ENCODE measurements at regions not wholly inside any gene's neighbourhood (a gene's known extent, or its start where the extent isn't known, plus 50 kb on each side); places are given as distances from the start of the nearest gene placed in this dataset.

DNA sequence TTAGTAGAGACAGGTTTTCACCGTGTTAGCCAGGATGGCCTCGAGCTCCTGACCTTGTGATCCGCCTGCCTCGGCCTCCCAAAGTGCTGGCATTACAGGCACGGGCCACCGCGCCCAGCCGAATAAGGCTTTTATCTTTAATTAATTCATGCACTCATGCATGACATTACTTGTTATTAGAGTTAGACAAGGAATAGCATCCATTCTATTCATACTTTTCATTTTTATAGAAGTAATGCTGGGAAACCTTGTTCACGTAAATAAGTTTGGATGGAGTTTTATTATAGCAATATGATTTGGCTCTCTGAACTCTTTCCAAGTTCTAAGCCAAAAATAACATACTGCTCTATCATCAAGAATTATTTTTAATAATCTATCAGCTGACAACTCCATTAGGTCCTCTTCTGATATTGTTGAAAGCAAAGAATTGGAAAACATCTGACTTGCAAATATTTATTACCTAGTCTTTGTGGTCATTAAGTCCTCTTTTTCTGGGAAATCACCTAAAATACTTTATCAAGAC, 168.8 kb upstream of the CCND2 start:
- H3K9me3 ChIP-seq, result no peaks in the 10 kb centered on the region
- TF ChIP-seq POLR2A (IDR thresholded peaks at IDR 0.05; ENCODE audit: low read length), result no peak
- no peak for TF ChIP-seq TFCP2L1 (CRISPR knock-in tag; IDR thresholded peaks at IDR 0.05)
- TF ChIP-seq RFX5 (IDR thresholded peaks at IDR 0.05), result no peak
- TF ChIP-seq FOSL2 (IDR thresholded peaks at IDR 0.05), result no peak
- TF ChIP-seq FOSL2 (CRISPR knock-in tag; IDR thresholded peaks at IDR 0.05), result no peak
- no peak for TF ChIP-seq FOSB (CRISPR knock-in tag; IDR thresholded peaks at IDR 0.05)
- no peak for TF ChIP-seq RAD21 (conservative IDR thresholded peaks at IDR 0.05 in 1 of 2, IDR thresholded peaks at IDR 0.05 in 1 of 2)
- no peak for TF ChIP-seq MYC (IDR thresholded peaks at IDR 0.05; ENCODE audit: borderline replicate concordance, low read length)
- TF ChIP-seq REST (IDR thresholded peaks at IDR 0.05), result no peak
- TF ChIP-seq HOXA7 (CRISPR knock-in tag; IDR thresholded peaks at IDR 0.05), result no peak
- no peak for TF ChIP-seq HMGXB4 (CRISPR knock-in tag; IDR thresholded peaks at IDR 0.05; ENCODE audit: borderline replicate concordance)
- TF ChIP-seq, protein P1, sequence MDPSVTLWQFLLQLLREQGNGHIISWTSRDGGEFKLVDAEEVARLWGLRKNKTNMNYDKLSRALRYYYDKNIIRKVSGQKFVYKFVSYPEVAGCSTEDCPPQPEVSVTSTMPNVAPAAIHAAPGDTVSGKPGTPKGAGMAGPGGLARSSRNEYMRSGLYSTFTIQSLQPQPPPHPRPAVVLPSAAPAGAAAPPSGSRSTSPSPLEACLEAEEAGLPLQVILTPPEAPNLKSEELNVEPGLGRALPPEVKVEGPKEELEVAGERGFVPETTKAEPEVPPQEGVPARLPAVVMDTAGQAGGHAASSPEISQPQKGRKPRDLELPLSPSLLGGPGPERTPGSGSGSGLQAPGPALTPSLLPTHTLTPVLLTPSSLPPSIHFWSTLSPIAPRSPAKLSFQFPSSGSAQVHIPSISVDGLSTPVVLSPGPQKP (IDR thresholded peaks at IDR 0.05; ENCODE audit: low read depth, low read length), result no peak
- TF ChIP-seq HDAC2 (IDR thresholded peaks at IDR 0.05), result no peak
- TF ChIP-seq HOXB5 (CRISPR knock-in tag; IDR thresholded peaks at IDR 0.05), result no peak
- TF ChIP-seq, protein P2, sequence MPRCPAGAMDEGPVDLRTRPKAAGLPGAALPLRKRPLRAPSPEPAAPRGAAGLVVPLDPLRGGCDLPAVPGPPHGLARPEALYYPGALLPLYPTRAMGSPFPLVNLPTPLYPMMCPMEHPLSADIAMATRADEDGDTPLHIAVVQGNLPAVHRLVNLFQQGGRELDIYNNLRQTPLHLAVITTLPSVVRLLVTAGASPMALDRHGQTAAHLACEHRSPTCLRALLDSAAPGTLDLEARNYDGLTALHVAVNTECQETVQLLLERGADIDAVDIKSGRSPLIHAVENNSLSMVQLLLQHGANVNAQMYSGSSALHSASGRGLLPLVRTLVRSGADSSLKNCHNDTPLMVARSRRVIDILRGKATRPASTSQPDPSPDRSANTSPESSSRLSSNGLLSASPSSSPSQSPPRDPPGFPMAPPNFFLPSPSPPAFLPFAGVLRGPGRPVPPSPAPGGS (IDR thresholded peaks at IDR 0.05), result no peak
- no peak for TF ChIP-seq ESRRA (IDR thresholded peaks at IDR 0.05; ENCODE audit: borderline replicate concordance, low read length)
- no peak for TF ChIP-seq HES2 (IDR thresholded peaks at IDR 0.05)
- TF ChIP-seq PHF8 (IDR thresholded peaks at IDR 0.05; ENCODE audit: borderline replicate concordance, low read depth), result no peak
- TF ChIP-seq, protein P3, sequence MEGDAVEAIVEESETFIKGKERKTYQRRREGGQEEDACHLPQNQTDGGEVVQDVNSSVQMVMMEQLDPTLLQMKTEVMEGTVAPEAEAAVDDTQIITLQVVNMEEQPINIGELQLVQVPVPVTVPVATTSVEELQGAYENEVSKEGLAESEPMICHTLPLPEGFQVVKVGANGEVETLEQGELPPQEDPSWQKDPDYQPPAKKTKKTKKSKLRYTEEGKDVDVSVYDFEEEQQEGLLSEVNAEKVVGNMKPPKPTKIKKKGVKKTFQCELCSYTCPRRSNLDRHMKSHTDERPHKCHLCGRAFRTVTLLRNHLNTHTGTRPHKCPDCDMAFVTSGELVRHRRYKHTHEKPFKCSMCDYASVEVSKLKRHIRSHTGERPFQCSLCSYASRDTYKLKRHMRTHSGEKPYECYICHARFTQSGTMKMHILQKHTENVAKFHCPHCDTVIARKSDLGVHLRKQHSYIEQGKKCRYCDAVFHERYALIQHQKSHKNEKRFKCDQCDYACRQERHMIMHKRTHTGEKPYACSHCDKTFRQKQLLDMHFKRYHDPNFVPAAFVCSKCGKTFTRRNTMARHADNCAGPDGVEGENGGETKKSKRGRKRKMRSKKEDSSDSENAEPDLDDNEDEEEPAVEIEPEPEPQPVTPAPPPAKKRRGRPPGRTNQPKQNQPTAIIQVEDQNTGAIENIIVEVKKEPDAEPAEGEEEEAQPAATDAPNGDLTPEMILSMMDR (IDR thresholded peaks at IDR 0.05), result no peak
- H3K27ac ChIP-seq, result no peak overlapping the region
- ChIA-PET CTCF (interaction anchor here (0.7 to 1.0 kb wide), 2 partner anchors 67 to 357 kb away, joined by 3 read pairs; no protein-coding TSS in a partner anchor), POLR2A (no interaction called here)
- FAIRE-seq (no peak), DNase-seq (ENCODE audit: low read depth in 1 of 2, low spot score in 1 of 2) (no peak), ATAC-seq (no peak)
- H3K4me3 ChIP-seq, result no peak overlapping the region
- no peaks in the 10 kb centered on the region for H3K4me1 ChIP-seq
- no peak overlapping the region for H3K4me2 ChIP-seq
- WGBS (ENCODE audit: missing lambda C conversion rate), result 48% methylated on average over 9 of the region's 9 CpGs
